HG03139 (cell line): ENCODE measurements at regions not wholly inside any gene's neighbourhood (a gene's known extent, or its start where the extent isn't known, plus 50 kb on each side); places are given as distances from the start of the nearest gene placed in this dataset.

ENCODE experiments used
- ATAC-seq: cut with Tn5 transposase; IDR thresholded peaks from one replicate; pipeline ENCODE4 v1.9.1; 2021; ENCODE audit not compliant: unreplicated experiment

- ATAC-seq: no peak
Observed at GRCh38 chr6:16976385-16977183, 125.3 kb upstream of the STMND1 start.

GRCh38 chr6:16974704-16975359 is 127.0 kb upstream of the STMND1 start:
- ATAC-seq: no peak

DNA sequence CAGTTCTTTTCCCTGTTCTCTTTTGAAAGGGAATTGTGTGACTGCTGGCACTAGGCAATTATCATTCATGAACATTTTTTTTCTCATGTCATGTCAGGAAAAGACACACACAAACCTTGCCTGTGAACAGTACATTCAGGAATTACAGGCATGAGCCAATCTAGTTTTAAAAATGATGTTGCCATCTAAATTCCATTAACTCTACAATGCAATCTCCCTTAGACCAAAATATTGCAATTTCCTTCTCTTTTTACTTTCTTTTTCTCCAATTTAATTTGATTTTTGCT is 127.5 kb upstream of the STMND1 start:
- no peak for ATAC-seq

DNA sequence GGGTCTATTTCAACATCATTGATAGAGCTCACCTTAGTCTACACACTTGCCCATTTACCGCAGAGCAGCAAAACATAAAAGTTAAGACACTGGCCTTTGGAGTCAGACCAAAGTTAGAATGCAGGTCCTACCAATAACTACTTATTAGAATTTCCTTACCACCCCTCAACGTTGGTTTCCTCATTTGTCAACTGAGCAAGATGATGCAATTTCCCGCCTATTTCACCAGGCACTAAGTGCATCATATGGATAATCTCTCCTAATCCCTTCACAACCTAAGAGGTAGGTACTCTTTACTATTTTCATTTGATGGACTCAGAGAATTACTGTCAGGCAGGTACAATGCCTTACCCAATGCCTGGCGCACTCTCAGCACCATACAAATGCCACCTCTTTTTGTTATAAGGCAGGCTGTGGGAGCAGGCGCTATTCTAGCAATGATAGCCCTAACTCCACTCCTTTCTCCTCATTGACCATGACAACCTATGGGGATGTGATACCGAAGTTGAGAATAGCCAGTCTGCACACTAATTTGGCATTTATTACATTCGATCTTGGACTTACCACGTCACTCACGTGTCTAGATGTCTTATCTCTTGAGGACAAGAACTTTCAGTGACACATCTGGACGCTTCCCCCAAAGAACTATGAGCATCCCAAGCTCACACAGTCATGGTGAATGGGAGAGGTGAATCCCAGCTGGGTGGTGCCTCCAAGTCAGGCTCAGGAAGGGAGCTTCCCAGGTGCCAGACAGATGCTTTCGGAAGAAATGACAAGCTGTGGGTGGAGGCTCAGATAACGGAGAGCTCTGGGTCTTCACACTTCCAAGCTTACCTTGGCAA is 128.1 kb upstream of the STMND1 start:
- ATAC-seq: no peak

DNA sequence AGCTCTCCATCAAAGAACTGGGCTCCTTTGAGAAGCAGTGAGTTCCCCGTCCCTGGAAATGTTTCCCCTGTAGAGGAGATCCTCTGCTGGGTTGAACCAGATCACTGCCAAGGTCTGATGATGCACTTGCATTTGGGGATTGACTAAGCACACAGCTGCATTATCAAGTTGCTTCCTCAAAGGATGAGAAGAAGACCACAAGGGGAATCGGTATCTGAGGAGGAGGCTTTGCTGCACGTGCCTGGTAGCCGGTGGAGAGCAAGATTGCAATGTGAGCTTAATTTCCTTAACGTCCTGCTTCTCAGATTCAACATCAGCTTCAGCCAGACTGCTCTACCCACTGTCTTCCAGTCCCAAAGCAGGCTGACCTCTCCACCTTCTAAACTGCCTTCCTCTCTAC is 128.8 kb upstream of the STMND1 start:
- no peak for ATAC-seq

DNA sequence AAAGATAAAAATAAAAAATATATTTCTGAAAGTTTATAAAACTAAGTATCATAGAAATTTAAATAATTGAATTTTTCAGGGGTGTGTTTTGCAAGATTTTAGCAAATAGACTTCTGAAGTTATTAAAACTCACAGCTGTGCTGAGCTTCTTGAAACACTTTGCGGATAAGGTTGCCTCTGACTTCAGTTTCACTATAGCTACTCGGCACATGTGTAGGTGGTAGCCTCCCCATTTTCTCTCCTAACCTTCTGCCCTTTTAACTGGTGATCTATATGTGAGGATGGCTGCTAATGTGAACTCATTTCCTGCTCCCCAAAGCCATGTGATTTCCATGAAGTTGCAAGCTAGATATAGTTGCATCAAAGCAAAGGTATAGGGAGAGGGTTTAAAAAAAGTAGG is 129.3 kb upstream of the STMND1 start:
- no peak for ATAC-seq

- no peak for ATAC-seq
Observed at GRCh38 chr6:16969699-16970655, 131.9 kb upstream of the STMND1 start.

- no peak for ATAC-seq
Observed at GRCh38 chr6:16968101-16968500, 133.7 kb upstream of the STMND1 start.

GRCh38 chr6:16967470-16967817 is 134.4 kb upstream of the STMND1 start:
- ATAC-seq: no peak

DNA sequence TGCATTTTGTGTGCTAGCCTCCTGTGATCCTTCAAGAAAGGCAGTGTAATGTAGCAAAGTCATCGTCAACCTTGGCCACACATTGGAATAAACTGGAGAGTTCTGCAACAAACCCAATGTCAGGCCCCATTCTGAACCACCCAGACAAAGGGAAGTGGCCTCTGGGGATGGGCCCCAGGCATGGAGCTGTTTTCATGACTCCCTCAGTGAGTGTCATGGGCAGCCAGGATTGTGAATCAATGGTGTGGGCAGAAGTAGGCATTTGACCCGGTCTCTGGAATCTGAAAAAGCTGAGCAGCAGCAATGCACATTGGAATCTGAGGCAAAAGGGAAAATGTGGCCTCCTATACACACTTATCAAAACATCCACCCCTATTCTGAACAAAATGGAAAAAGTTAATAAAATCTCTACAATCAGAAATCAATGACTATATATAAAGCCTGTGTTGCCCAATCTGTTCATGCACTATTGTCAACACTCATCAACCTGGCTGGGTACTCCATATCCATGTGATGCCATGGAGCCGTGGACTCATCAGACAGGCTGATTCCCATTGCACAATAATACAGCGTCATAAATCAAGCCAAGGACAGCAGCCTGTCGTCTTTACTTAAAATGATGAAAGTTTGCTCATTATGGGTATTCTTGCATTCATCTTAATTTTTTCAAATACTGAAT is 134.9 kb upstream of the STMND1 start:
- no peak for ATAC-seq

DNA sequence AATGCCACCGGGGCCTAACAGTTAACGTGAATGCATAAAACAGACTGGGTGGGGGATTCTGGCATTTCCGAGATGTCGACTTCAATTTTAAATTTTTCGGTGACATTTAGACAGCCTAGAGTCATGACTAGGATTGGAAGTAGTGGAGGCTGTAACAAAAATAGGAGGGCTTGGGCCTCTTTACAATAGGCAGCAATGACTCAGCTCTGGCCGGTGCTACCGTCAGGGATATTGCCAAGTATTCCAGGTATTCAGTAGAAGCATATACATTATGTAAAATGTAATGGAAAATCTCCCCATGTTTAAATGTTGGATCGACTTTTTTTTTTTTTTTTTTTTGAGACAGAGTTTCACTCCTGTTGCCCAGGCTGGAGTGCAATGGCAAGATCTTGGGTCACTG is 136.2 kb upstream of the STMND1 start:
- ATAC-seq: no peak

DNA sequence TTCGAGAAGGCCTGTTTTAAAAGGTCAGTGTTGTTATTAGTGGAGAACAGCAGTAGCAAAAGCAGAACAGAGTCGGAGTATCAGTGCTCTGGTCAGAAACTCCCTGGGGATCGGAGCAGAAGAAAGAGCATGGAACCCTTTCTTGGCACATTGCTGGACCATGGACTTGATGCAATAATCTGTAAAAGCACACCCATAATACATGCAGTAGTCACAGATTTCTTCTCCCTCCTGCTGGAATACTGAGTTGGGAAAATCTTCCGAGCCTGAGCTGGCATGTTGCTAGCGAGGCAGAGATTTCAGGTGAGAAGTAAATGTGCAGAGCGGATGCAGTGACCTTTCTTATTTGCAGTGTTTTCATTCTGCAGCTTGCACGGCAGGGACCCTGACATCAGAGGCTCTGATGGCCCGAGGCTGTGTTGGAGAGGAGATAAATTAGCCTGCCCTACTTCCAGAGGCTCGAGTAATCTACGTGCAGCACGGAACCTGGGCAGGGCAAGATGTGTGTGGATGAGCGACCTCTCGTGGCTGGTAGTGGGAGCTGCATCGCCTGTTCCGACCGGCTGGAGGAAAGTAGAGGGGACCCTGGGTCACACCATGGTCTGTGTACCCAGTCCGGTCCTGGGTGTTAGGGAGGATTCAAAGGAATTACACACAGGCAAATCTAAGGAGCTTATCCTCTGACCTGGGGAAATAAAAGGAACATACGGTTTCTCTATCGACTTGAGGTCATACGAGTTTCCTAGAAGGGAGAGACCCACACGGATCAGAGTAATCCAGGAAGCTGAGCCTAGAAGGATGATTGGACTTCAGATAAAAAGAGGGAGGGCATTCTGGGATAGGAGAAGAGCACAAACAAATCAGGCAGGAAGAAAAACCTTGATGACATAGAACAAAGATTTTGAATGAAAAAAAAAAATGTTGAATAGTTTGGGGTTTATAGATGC is 137.0 kb upstream of the STMND1 start:
- ATAC-seq: peak; percentile 80

- no peak for ATAC-seq
Observed at GRCh38 chr6:16961577-16961976, 140.3 kb upstream of the STMND1 start.

GRCh38 chr6:16959789-16960188 is 142.1 kb upstream of the STMND1 start:
- ATAC-seq: no peak

GRCh38 chr6:16956361-16956760 is 145.5 kb upstream of the STMND1 start:
- no peak for ATAC-seq

- no peak for ATAC-seq
Observed at GRCh38 chr6:16955899-16956298, 146.0 kb upstream of the STMND1 start.

DNA sequence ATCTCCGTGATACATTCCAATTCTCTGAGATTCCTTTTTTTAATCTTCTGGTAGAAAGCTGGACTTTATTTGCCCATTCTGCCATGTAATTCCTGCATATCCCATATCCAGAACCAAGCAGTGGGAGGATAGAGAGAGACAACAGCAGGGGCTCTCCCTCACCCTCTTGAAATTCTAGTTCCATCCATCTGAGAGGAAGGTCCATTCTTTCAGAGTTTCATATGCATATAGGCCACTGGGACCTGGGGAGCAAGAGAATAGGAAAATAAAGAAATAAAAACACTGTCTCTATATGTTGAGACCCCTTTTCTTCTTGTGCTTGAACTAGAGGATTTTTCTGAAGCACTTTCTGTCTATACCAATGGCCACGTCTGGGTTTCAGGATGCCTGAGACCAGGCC is 147.9 kb upstream of the STMND1 start:
- no peak for ATAC-seq

DNA sequence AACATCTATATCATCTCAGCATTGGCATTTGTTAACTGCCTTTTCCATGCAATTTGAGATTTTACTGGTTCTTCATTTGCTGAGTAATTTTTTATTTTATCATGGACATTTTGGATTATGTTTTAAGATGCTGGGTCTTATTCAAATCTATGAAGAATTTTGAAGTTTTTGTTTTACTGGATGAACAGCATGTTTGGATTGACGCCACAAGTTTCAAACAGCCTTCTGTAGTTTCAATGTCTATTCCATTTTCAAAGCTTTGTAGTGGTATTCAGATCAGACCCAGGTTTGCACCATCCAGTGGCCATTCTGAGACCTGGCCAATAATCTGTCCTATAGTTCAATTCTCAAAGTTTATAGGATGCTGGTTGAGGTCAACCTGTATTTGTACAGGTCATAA is 148.4 kb upstream of the STMND1 start:
- ATAC-seq: no peak

DNA sequence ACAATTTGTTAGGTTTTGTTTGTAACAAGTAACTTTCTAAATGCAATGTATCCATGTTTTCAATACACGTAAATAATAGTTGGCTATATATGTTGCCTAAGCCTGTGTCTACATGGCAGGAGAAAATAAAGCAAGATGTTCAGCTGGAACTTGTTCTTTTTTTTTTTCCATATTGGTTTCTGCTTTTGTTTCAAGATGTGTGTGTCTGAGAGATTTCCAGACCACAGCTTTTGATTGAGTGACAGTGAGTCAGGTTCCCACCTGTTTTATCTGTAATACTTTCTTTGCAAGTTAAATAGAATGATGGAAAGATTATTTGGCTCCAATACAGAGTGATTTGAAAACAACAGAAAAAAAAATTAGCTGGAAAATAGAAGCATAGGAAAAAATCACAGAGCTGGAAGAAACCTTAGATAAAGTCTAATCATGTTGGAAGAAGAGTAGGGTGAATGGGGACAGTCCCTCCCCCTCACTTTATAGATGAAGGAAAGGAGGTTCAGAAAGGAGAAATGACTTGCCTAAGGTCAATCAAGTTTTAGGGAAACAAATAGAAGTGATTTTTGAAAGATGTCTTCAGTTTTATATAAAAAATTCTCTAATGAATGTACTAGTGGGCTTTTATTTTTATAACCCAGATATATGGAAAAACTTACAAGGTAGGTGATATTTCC is 150.9 kb upstream of the STMND1 start:
- ATAC-seq: no peak
